DMS153 treated with DMSO at 0.1 percent for 48 hours (cell line): ENCODE measurements at regions not wholly inside any gene's neighbourhood (a gene's known extent, or its start where the extent isn't known, plus 50 kb on each side); places are given as distances from the start of the nearest gene placed in this dataset.
A peak's percentile ranks its signal among the peaks of the same experiment; 100 is the strongest.

Experiments used
- DNase-seq: peaks from one replicate; lab custom pipeline; 2025; ENCODE audit not compliant: unreplicated experiment; lab: John Stamatoyannopoulos, UW

GRCh38 chr2:8053216-8053615, 628.6 kb upstream of the ID2 start:
- DNase-seq: no peak

GRCh38 chr2:8054070-8054469, 627.8 kb upstream of the ID2 start:
- DNase-seq: no peak

GRCh38 chr2:8058652-8059051, 623.2 kb upstream of the ID2 start:
- peak; percentile 21 for DNase-seq

- DNase-seq: peak; percentile 64
Measured at GRCh38 chr2:8059255-8059654, 622.6 kb upstream of the ID2 start.

- no peak for DNase-seq
Measured at GRCh38 chr2:8059794-8060193, 622.1 kb upstream of the ID2 start.

- no peak for DNase-seq
Measured at GRCh38 chr2:8061219-8061618, 620.6 kb upstream of the ID2 start.

- no peak for DNase-seq
Measured at GRCh38 chr2:8064603-8065002, 617.3 kb upstream of the ID2 start.

- no peak for DNase-seq
Measured at GRCh38 chr2:8065191-8065590, 616.7 kb upstream of the ID2 start.

- no peak for DNase-seq
Measured at GRCh38 chr2:8067784-8068336, 614.0 kb upstream of the ID2 start.

GRCh38 chr2:8072907-8073306, 608.9 kb upstream of the ID2 start:
- no peak for DNase-seq

- no peak for DNase-seq
Measured at GRCh38 chr2:8073916-8074315, 607.9 kb upstream of the ID2 start.

GRCh38 chr2:8076448-8077342, 605.2 kb upstream of the ID2 start:
- no peak for DNase-seq

GRCh38 chr2:8078705-8079104, 603.2 kb upstream of the ID2 start:
- no peak for DNase-seq

- no peak for DNase-seq
Measured at GRCh38 chr2:8080063-8080462, 601.8 kb upstream of the ID2 start.

- DNase-seq: no peak
Measured at GRCh38 chr2:8081130-8081529, 600.7 kb upstream of the ID2 start.

GRCh38 chr2:8082840-8083239, 599.0 kb upstream of the ID2 start:
- DNase-seq: no peak

GRCh38 chr2:8086357-8086756, 595.5 kb upstream of the ID2 start:
- DNase-seq: no peak

GRCh38 chr2:8086796-8087479, 594.9 kb upstream of the ID2 start:
- no peak for DNase-seq

- no peak for DNase-seq
Measured at GRCh38 chr2:8087480-8087840, 594.4 kb upstream of the ID2 start.

- no peak for DNase-seq
Measured at GRCh38 chr2:8088810-8089209, 593.0 kb upstream of the ID2 start.

- no peak for DNase-seq
Measured at GRCh38 chr2:8089596-8089995, 592.3 kb upstream of the ID2 start.
